Mesodermal cell (in vitro differentiated cells): ENCODE measurements at regions not wholly inside any gene's neighbourhood (a gene's known extent, or its start where the extent isn't known, plus 50 kb on each side); places are given as distances from the start of the nearest gene placed in this dataset.

Experiments
- H3K27ac ChIP-seq: 2 replicates; pipeline ENCODE4 v1.7.0; 2013; ENCODE audit warnings: mild to moderate bottlenecking, low read depth, low read length, moderate library complexity; ENCODE audit not compliant: severe bottlenecking
- H3K36me3 ChIP-seq: 2 replicates; pipeline ENCODE4 v1.7.1; 2013; ENCODE audit warnings: mild to moderate bottlenecking, low read length, moderate library complexity; ENCODE audit not compliant: control insufficient read depth, insufficient read depth
- H3K4me1 ChIP-seq: one replicate; pipeline ENCODE4 v1.7.1; 2013; ENCODE audit warnings: mild to moderate bottlenecking, low read length; ENCODE audit not compliant: insufficient read depth, control insufficient read depth, poor library complexity, severe bottlenecking
- H3K4me3 ChIP-seq: 2 replicates; pipeline ENCODE4 v1.7.0; 2013; ENCODE audit warnings: low read length, control low read depth, mild to moderate bottlenecking; ENCODE audit not compliant: insufficient read depth, poor library complexity, severe bottlenecking; ENCODE audit errors: extremely low read depth
- H3K9me3 ChIP-seq: 2 replicates; pipeline ENCODE4 v1.7.1; 2013; ENCODE audit warnings: mild to moderate bottlenecking, low read length, moderate library complexity; ENCODE audit not compliant: control insufficient read depth
- WGBS, 2 experiments: methylation state at CpG; one replicate each; pipeline ENCODE4 v1.1.5; 2013; ENCODE audit warnings: missing lambda C conversion rate in 2 of 2; ENCODE audit not compliant: insufficient coverage in 2 of 2; 5-methylcytosine and 5-hydroxymethylcytosine counted together

- peaks cover 13% of the 10 kb centered on the region for H3K4me1 ChIP-seq
- H3K9me3 ChIP-seq = no peaks in the 10 kb centered on the region
- no peak overlapping the region for H3K4me3 ChIP-seq
- H3K27ac ChIP-seq = peak overlapping the region; percentile 77
- H3K36me3 ChIP-seq = no peaks in the 10 kb centered on the region
- 80 to 82% methylated on average over 2 to 4 of the region's 9 CpGs for WGBS, 2 experiments
These were observed 173.0 kb upstream of the CASK start for GRCh38 chrX:42096265-42096920.

- no peaks in the 10 kb centered on the region for H3K9me3 ChIP-seq
- H3K4me3 ChIP-seq = no peak overlapping the region
- no peak overlapping the region for H3K27ac ChIP-seq
- 96% methylated on average over 3 of the region's 5 CpGs; no CpG with 5 or more reads in 1 of the 2 experiments for WGBS, 2 experiments
- H3K36me3 ChIP-seq = no peaks in the 10 kb centered on the region
- peaks cover 13% of the 10 kb centered on the region for H3K4me1 ChIP-seq
These were observed 170.9 kb upstream of the CASK start for GRCh38 chrX:42094218-42094617.

GRCh38 chrX:42093756-42094155, 170.4 kb upstream of the CASK start:
- no peaks in the 10 kb centered on the region for H3K9me3 ChIP-seq
- peaks cover 13% of the 10 kb centered on the region for H3K4me1 ChIP-seq
- no peak overlapping the region for H3K27ac ChIP-seq
- no peaks in the 10 kb centered on the region for H3K36me3 ChIP-seq
- H3K4me3 ChIP-seq = no peak overlapping the region
- 78% methylated on average over 2 of the region's 6 CpGs; no CpG with 5 or more reads in 1 of the 2 experiments for WGBS, 2 experiments

GRCh38 chrX:42090395-42090794, 167.0 kb upstream of the CASK start:
- WGBS, 2 experiments = 86% methylated on average over 1 of the region's 1 CpG; no CpG with 5 or more reads in 1 of the 2 experiments
- Histone ChIP-seq H3K9me3 (no peaks in the 10 kb centered on the region), H3K36me3 (no peaks in the 10 kb centered on the region), H3K4me1 (no peaks in the 10 kb centered on the region), H3K27ac (no peak overlapping the region), H3K4me3 (no peak overlapping the region)

- Histone ChIP-seq H3K4me1 (no peaks in the 10 kb centered on the region), H3K9me3 (no peaks in the 10 kb centered on the region), H3K4me3 (no peak overlapping the region), H3K27ac (no peak overlapping the region), H3K36me3 (no peaks in the 10 kb centered on the region)
- 25 to 86% methylated on average over 2 of the region's 5 CpGs for WGBS, 2 experiments
These were observed 165.7 kb upstream of the CASK start for GRCh38 chrX:42089031-42089430.

GRCh38 chrX:42087960-42088359, 164.6 kb upstream of the CASK start:
- no peak overlapping the region for H3K27ac ChIP-seq
- H3K36me3 ChIP-seq = no peaks in the 10 kb centered on the region
- no peak overlapping the region for H3K4me3 ChIP-seq
- H3K9me3 ChIP-seq = no peaks in the 10 kb centered on the region
- H3K4me1 ChIP-seq = no peaks in the 10 kb centered on the region

- Histone ChIP-seq H3K27ac (no peak overlapping the region), H3K4me1 (no peaks in the 10 kb centered on the region), H3K36me3 (no peaks in the 10 kb centered on the region), H3K4me3 (no peak overlapping the region), H3K9me3 (no peaks in the 10 kb centered on the region)
- WGBS, 2 experiments = 80 to 100% methylated on average over 1 of the region's 4 CpGs
These were observed 162.5 kb upstream of the CASK start for GRCh38 chrX:42085836-42086235.

GRCh38 chrX:42079968-42080367, 156.6 kb upstream of the CASK start:
- no CpG with 5 or more reads among the region's 3 CpGs for WGBS, 2 experiments
- Histone ChIP-seq H3K27ac (no peak overlapping the region), H3K4me3 (no peak overlapping the region), H3K36me3 (no peaks in the 10 kb centered on the region), H3K4me1 (no peaks in the 10 kb centered on the region), H3K9me3 (no peaks in the 10 kb centered on the region)

GRCh38 chrX:42077675-42078074, 154.3 kb upstream of the CASK start:
- H3K4me3 ChIP-seq = no peak overlapping the region
- no peaks in the 10 kb centered on the region for H3K36me3 ChIP-seq
- WGBS, 2 experiments = no CpG with 5 or more reads among the region's 1 CpG
- H3K4me1 ChIP-seq = no peaks in the 10 kb centered on the region
- H3K9me3 ChIP-seq = no peaks in the 10 kb centered on the region
- H3K27ac ChIP-seq = no peak overlapping the region

GRCh38 chrX:42075032-42075431, 151.7 kb upstream of the CASK start:
- Histone ChIP-seq H3K36me3 (no peaks in the 10 kb centered on the region), H3K4me1 (no peaks in the 10 kb centered on the region), H3K4me3 (no peak overlapping the region), H3K9me3 (no peaks in the 10 kb centered on the region), H3K27ac (no peak overlapping the region)
- 92 to 98% methylated on average over 5 of the region's 8 CpGs for WGBS, 2 experiments

- no peaks in the 10 kb centered on the region for H3K36me3 ChIP-seq
- H3K4me3 ChIP-seq = no peak overlapping the region
- no peaks in the 10 kb centered on the region for H3K4me1 ChIP-seq
- H3K27ac ChIP-seq = no peak overlapping the region
- WGBS, 2 experiments = 100% methylated on average over 1 of the region's 3 CpGs; no CpG with 5 or more reads in 1 of the 2 experiments
- H3K9me3 ChIP-seq = no peaks in the 10 kb centered on the region
These were observed 150.1 kb upstream of the CASK start for GRCh38 chrX:42073448-42073847.
